RWPE2 (cell line): ENCODE measurements at regions not wholly inside any gene's neighbourhood (a gene's known extent, or its start where the extent isn't known, plus 50 kb on each side); places are given as distances from the start of the nearest gene placed in this dataset.

Source experiments
- ATAC-seq: fragments of 200-7000 bp; cut with Tn5 transposase; 3 replicates; pipeline ENCODE4 v1.9.1; 2021; ENCODE audit warnings: low read depth
- DNase-seq: peaks from one replicate; pipeline ENCODE4 v3.0.0-alpha.2; 2020; ENCODE audit warnings: low spot score
- H3K27ac ChIP-seq: fragments of 450-650 bp; 2 replicates; pipeline ENCODE4 v1.5.1; 2017; ENCODE audit warnings: mild to moderate bottlenecking; ENCODE audit not compliant: poor library complexity, severe bottlenecking
- H3K27me3 ChIP-seq: fragments of 250-450 bp; sonication (Bioruptor Pico); 2 replicates; pipeline ENCODE4 v1.5.1; 2021; ENCODE audit warnings: mild to moderate bottlenecking, moderate library complexity; ENCODE audit not compliant: insufficient read depth, poor library complexity, severe bottlenecking
- H3K36me3 ChIP-seq: fragments of 250-450 bp; sonication (Bioruptor Pico); 2 replicates; pipeline ENCODE4 v1.5.1; 2020; ENCODE audit warnings: low read depth, mild to moderate bottlenecking, moderate library complexity
- H3K4me1 ChIP-seq: fragments of 250-450 bp; sonication (Bioruptor Pico); 2 replicates; pipeline ENCODE4 v1.5.1; 2021; ENCODE audit warnings: mild to moderate bottlenecking, moderate library complexity; ENCODE audit not compliant: insufficient read depth, poor library complexity, severe bottlenecking
- H3K4me3 ChIP-seq: fragments of 250-450 bp; sonication (Bioruptor Pico); 2 replicates; pipeline ENCODE4 v1.5.1; 2021; ENCODE audit warnings: mild to moderate bottlenecking, moderate library complexity; ENCODE audit not compliant: severe bottlenecking
- H3K9me3 ChIP-seq: fragments of 250-450 bp; sonication (Bioruptor Pico); 2 replicates; pipeline ENCODE4 v1.5.1; 2021; ENCODE audit warnings: mild to moderate bottlenecking, moderate library complexity; ENCODE audit not compliant: severe bottlenecking
- CTCF ChIP-seq: fragments of 450-650 bp; IDR thresholded peaks from one replicate; pipeline ENCODE4 v1.5.1; 2017; ENCODE audit warnings: mild to moderate bottlenecking, moderate library complexity; ENCODE audit not compliant: poor library complexity, severe bottlenecking

GRCh38 chr4:10364194-10364593, 93.0 kb downstream of the ZNF518B start:
- Histone ChIP-seq H3K4me3 (no peak overlapping the region), H3K9me3 (no peaks in the 10 kb centered on the region), H3K27ac (no peak overlapping the region), H3K27me3 (no peaks in the 10 kb centered on the region), H3K4me1 (peaks cover 8% of the 10 kb centered on the region), H3K36me3 (no peaks in the 10 kb centered on the region)
- TF ChIP-seq CTCF = no peak
- ATAC-seq (no peak), DNase-seq (no peak)

- Histone ChIP-seq H3K27me3 (no peaks in the 10 kb centered on the region), H3K4me3 (no peak overlapping the region), H3K4me1 (no peaks in the 10 kb centered on the region), H3K9me3 (no peaks in the 10 kb centered on the region), H3K36me3 (no peaks in the 10 kb centered on the region), H3K27ac (no peak overlapping the region)
- TF ChIP-seq CTCF = no peak
- ATAC-seq = no peak
- DNase-seq = no peak
These were observed 102.5 kb downstream of the ZNF518B start for GRCh38 chr4:10354746-10355145.

DNA sequence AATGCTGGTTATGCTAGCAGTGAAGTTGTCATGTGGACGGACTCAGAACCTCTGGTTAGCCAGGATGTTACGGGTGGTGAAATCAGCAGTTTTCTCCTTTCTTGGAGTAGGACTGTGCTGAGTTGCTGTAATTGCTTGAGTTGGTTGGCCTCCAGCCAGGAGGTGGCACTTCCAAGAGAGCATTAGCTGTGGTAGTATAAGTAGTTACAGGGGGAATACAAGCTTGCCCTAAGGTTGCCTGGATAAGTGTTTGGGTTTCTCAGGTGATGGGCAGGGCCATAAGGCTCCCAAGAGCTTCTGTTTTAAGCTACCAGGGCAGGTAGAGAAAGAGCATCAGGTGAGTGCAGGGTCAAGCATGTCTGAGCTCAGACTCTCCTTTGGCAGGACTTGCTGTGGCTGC, 103.0 kb downstream of the ZNF518B start:
- DNase-seq = no peak
- ATAC-seq = no peak
- H3K27me3 ChIP-seq = no peaks in the 10 kb centered on the region

GRCh38 chr4:10353110-10353509, 104.1 kb downstream of the ZNF518B start:
- Histone ChIP-seq H3K27me3 (no peaks in the 10 kb centered on the region), H3K27ac (no peak overlapping the region), H3K4me1 (no peaks in the 10 kb centered on the region), H3K36me3 (no peaks in the 10 kb centered on the region), H3K9me3 (no peaks in the 10 kb centered on the region), H3K4me3 (no peak overlapping the region)
- 0 out of 3 replicates have a peak, but pooled peaks have one; percentile 53 for ATAC-seq
- TF ChIP-seq CTCF = no peak
- no peak for DNase-seq

More for the DNA sequence above, 103.0 kb downstream of the ZNF518B start:
- Histone ChIP-seq H3K4me1 (no peaks in the 10 kb centered on the region), H3K9me3 (no peaks in the 10 kb centered on the region), H3K36me3 (no peaks in the 10 kb centered on the region), H3K4me3 (no peak overlapping the region), H3K27ac (no peak overlapping the region)
- no peak for TF ChIP-seq CTCF

DNA sequence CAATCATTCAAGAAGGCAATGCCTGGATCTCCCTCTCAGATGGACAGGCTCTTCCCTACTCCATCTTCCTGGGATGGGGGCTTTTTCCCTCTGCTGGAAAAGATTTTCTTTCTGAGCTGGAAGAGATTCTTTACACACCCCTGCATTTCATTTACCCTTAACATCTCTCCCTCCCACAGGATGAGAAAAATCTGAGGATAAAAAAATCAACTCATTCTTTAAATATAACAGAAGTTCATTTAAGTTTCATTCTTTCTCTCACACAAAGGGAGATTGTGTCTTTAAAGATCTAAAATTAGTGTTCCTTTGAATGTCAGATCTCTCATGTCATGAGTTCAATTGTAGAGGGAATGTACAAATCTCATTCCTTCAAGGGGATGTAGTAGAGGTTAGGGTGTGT, 109.0 kb downstream of the ZNF518B start:
- H3K4me1 ChIP-seq = peaks cover 18% of the 10 kb centered on the region
- H3K4me3 ChIP-seq = no peak overlapping the region
- ATAC-seq (no peak), DNase-seq (no peak)
- H3K27me3 ChIP-seq = no peaks in the 10 kb centered on the region
- no peaks in the 10 kb centered on the region for H3K36me3 ChIP-seq
- H3K9me3 ChIP-seq = no peaks in the 10 kb centered on the region
- no peak for TF ChIP-seq CTCF
- peak overlapping the region; percentile 77 for H3K27ac ChIP-seq
